ENCODE measurements at regions not wholly inside any gene's neighbourhood (a gene's known extent, or its start where the extent isn't known, plus 50 kb on each side); places are given as distances from the start of the nearest gene placed in this dataset.
A peak's percentile ranks its signal among the peaks of the same experiment; 100 is the strongest.

DNA sequence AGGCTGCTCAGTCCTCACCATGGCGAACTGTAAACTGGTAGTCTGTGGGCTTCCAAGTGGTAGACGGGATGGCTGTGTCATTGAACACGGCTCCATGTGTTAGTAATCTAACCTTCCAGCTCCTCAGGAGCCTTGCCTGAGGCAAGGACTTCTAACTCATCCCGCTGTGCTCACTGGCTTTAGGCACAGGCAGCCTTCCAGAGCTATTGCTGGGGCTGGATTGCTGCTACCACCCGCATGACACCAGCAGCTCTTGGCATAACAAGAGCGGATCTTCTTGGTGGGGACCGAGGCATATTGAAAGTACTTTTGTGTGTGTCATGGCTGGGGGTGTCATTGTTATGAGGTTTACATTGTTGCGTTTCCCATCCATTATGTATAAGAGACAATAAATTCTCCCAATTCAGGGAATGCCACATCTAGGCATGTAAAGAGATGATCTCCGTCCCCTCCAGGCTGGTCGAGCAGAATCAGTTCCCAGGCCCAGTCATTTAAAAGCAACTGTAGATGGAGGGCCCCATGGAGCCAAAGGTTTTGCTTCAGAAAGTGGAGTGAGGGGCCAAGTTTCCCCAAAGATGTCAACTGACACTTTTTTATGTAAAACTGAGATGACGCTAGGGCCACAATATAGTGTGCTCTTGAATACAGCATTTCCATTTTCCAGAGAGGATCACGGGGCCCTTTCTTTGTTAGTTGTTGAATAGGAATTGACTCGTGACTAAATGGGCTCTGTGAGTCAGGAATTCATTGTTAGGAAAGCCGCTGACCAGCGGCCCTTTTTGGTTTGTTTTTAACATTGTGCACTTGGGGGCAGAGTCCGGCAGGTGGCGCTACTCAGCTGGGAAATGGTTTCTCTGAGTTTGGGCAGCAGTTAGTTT lies 759.5 kb downstream of the TAF11L14 start (continued):
- TF ChIP-seq, protein P1, sequence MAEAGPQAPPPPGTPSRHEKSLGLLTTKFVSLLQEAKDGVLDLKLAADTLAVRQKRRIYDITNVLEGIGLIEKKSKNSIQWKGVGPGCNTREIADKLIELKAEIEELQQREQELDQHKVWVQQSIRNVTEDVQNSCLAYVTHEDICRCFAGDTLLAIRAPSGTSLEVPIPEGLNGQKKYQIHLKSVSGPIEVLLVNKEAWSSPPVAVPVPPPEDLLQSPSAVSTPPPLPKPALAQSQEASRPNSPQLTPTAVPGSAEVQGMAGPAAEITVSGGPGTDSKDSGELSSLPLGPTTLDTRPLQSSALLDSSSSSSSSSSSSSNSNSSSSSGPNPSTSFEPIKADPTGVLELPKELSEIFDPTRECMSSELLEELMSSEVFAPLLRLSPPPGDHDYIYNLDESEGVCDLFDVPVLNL (CRISPR knock-in tag; IDR thresholded peaks at IDR 0.05; ENCODE audit: low read depth): no peak
- TF ChIP-seq ZNF140 (CRISPR knock-in tag; IDR thresholded peaks at IDR 0.05) (no peak), RAD21 (CRISPR knock-in tag; conservative IDR thresholded peaks at IDR 0.05 in 1 of 2, IDR thresholded peaks at IDR 0.05 in 1 of 2) (peak; percentile 74 to 86), DEAF1 (CRISPR knock-in tag; IDR thresholded peaks at IDR 0.05) (peak; percentile 47; the same call in 1 of the 2 replicates), GTF2B (IDR thresholded peaks at IDR 0.05; ENCODE audit: extremely low read depth, insufficient read length) (no peak), NCOA6 (IDR thresholded peaks at IDR 0.05) (no peak), SAFB (IDR thresholded peaks at IDR 0.05; ENCODE audit: borderline replicate concordance, low read depth, low read length) (no peak), KLF16 (IDR thresholded peaks at IDR 0.05) (0 out of 2 replicates have a peak, but pooled peaks have one; percentile 34)
- TF ChIP-seq, protein P2, sequence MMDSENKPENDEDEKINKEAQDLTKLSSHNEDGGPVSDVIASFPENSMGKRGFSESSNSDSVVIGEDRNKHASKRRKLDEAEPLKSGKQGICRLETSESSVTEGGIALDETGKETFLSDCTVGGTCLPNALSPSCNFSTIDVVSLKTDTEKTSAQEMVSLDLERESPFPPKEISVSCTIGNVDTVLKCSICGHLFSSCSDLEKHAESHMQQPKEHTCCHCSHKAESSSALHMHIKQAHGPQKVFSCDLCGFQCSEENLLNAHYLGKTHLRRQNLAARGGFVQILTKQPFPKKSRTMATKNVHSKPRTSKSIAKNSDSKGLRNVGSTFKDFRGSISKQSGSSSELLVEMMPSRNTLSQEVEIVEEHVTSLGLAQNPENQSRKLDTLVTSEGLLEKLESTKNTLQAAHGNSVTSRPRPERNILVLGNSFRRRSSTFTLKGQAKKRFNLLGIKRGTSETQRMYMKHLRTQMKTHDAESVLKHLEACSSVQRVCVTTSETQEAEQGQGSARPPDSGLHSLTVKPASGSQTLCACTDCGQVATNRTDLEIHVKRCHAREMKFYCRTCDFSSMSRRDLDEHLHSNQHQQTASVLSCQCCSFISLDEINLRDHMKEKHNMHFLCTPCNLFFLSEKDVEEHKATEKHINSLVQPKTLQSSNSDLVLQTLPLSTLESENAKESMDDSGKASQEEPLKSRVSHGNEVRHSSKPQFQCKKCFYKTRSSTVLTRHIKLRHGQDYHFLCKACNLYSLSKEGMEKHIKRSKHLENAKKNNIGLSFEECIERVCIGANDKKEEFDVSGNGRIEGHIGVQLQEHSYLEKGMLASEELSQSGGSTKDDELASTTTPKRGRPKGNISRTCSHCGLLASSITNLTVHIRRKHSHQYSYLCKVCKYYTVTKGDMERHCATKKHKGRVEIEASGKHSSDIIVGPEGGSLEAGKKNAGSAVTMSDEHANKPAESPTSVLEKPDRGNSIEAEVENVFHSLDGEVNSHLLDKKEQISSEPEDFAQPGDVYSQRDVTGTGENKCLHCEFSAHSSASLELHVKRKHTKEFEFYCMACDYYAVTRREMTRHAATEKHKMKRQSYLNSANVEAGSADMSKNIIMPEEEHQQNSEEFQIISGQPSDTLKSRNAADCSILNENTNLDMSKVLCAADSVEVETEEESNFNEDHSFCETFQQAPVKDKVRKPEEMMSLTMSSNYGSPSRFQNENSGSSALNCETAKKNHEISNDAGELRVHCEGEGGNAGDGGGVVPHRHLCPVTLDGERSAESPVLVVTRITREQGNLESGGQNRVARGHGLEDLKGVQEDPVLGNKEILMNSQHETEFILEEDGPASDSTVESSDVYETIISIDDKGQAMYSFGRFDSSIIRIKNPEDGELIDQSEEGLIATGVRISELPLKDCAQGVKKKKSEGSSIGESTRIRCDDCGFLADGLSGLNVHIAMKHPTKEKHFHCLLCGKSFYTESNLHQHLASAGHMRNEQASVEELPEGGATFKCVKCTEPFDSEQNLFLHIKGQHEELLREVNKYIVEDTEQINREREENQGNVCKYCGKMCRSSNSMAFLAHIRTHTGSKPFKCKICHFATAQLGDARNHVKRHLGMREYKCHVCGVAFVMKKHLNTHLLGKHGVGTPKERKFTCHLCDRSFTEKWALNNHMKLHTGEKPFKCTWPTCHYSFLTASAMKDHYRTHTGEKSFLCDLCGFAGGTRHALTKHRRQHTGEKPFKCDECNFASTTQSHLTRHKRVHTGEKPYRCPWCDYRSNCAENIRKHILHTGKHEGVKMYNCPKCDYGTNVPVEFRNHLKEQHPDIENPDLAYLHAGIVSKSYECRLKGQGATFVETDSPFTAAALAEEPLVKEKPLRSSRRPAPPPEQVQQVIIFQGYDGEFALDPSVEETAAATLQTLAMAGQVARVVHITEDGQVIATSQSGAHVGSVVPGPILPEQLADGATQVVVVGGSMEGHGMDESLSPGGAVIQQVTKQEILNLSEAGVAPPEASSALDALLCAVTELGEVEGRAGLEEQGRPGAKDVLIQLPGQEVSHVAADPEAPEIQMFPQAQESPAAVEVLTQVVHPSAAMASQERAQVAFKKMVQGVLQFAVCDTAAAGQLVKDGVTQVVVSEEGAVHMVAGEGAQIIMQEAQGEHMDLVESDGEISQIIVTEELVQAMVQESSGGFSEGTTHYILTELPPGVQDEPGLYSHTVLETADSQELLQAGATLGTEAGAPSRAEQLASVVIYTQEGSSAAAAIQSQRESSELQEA (IDR thresholded peaks at IDR 0.05; ENCODE audit: low read depth): no peak
- TF ChIP-seq, protein P3, sequence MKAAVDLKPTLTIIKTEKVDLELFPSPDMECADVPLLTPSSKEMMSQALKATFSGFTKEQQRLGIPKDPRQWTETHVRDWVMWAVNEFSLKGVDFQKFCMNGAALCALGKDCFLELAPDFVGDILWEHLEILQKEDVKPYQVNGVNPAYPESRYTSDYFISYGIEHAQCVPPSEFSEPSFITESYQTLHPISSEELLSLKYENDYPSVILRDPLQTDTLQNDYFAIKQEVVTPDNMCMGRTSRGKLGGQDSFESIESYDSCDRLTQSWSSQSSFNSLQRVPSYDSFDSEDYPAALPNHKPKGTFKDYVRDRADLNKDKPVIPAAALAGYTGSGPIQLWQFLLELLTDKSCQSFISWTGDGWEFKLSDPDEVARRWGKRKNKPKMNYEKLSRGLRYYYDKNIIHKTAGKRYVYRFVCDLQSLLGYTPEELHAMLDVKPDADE (conservative IDR thresholded peaks at IDR 0.05; ENCODE audit: control insufficient read depth, low read depth, low read length): no peak
- TF ChIP-seq, protein P4, sequence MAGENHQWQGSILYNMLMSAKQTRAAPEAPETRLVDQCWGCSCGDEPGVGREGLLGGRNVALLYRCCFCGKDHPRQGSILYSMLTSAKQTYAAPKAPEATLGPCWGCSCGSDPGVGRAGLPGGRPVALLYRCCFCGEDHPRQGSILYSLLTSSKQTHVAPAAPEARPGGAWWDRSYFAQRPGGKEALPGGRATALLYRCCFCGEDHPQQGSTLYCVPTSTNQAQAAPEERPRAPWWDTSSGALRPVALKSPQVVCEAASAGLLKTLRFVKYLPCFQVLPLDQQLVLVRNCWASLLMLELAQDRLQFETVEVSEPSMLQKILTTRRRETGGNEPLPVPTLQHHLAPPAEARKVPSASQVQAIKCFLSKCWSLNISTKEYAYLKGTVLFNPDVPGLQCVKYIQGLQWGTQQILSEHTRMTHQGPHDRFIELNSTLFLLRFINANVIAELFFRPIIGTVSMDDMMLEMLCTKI (IDR thresholded peaks at IDR 0.05; ENCODE audit: partially characterized antibody): no peak
